Lung (tissue), 11 donors: ENCODE measurements at regions not wholly inside any gene's neighbourhood (a gene's known extent, or its start where the extent isn't known, plus 50 kb on each side); places are given as distances from the start of the nearest gene placed in this dataset.
A peak's percentile ranks its signal among the peaks of the same experiment; 100 is the strongest.

Source experiments
- ATAC-seq: fragments of 200-7000 bp; cut with Tn5 transposase; one replicate; pipeline ENCODE4 v1.9.1; 2020; ENCODE audit warnings: moderate number of reproducible peaks; ENCODE audit not compliant: insufficient read depth, low FRiP score
- DNase-seq, 3 donors: peaks; one replicate each; pipeline ENCODE4 v3.0.0-alpha.2; 2013 to 2017
- H3K27ac ChIP-seq, 2 donors: one replicate each; pipeline ENCODE4 v1.5.1; 2013; ENCODE audit warnings: mild to moderate bottlenecking in 2 of 2, moderate library complexity in 2 of 2, control low read depth in 1 of 2, inconsistent platforms in 1 of 2, low read depth in 1 of 2, low read length in 1 of 2
- H3K27me3 ChIP-seq, 3 donors: one replicate each; pipeline ENCODE4 v1.5.1; 2013; ENCODE audit warnings: low read length in 2 of 3; ENCODE audit not compliant: control insufficient read depth in 3 of 3, insufficient read depth in 3 of 3
- H3K36me3 ChIP-seq, 4 donors: one replicate each; pipeline ENCODE4 v1.5.1; 2013; ENCODE audit warnings: low read length in 4 of 4, mild to moderate bottlenecking in 1 of 4, moderate library complexity in 1 of 4; ENCODE audit not compliant: control insufficient read depth in 4 of 4, insufficient read depth in 4 of 4
- H3K4me1 ChIP-seq, 5 donors: one replicate each; pipeline ENCODE4 v1.5.1; 2013; ENCODE audit warnings: low read length in 5 of 5, mild to moderate bottlenecking in 2 of 5, moderate library complexity in 1 of 5; ENCODE audit not compliant: control insufficient read depth in 5 of 5, insufficient read depth in 5 of 5
- H3K4me3 ChIP-seq: one replicate; pipeline ENCODE4 v1.5.1; 2013; ENCODE audit warnings: mild to moderate bottlenecking, control low read depth, moderate library complexity
- H3K9ac ChIP-seq, 2 donors: one replicate each; pipeline ENCODE4 v1.5.1; 2013; ENCODE audit warnings: low read length in 2 of 2, control low read depth in 1 of 2; ENCODE audit not compliant: insufficient read depth in 1 of 2
- H3K9me3 ChIP-seq, 4 donors: one replicate each; pipeline ENCODE4 v1.5.1; 2013; ENCODE audit warnings: low read length in 3 of 4, mild to moderate bottlenecking in 1 of 4, moderate library complexity in 1 of 4; ENCODE audit not compliant: control insufficient read depth in 4 of 4, insufficient read depth in 3 of 4
- WGBS, 2 donors: extraction: QIAGEN DNeasy Blood & Tissue Kit; methylation state at CpG; one replicate each; pipeline ENCODE4 v1.1.7; 2013; 5-methylcytosine and 5-hydroxymethylcytosine counted together
- TF ChIP-seq, protein P1 (sequence below): IDR thresholded peaks from 2 replicates; pipeline ENCODE4 v1.5.1; 2012; ENCODE audit warnings: mild to moderate bottlenecking; ENCODE audit errors: control extremely low read depth, extremely low read depth
- donor health status: control.
- donor health status: control.
- donor health status: Bipolar disorder and iron deficiency.
- donor health status: healthy.
- donor health status: DM: yes; HTN: yes; CAD: no.

- no peaks in the 10 kb centered on the region for H3K36me3 ChIP-seq
- TF ChIP-seq, protein P1, sequence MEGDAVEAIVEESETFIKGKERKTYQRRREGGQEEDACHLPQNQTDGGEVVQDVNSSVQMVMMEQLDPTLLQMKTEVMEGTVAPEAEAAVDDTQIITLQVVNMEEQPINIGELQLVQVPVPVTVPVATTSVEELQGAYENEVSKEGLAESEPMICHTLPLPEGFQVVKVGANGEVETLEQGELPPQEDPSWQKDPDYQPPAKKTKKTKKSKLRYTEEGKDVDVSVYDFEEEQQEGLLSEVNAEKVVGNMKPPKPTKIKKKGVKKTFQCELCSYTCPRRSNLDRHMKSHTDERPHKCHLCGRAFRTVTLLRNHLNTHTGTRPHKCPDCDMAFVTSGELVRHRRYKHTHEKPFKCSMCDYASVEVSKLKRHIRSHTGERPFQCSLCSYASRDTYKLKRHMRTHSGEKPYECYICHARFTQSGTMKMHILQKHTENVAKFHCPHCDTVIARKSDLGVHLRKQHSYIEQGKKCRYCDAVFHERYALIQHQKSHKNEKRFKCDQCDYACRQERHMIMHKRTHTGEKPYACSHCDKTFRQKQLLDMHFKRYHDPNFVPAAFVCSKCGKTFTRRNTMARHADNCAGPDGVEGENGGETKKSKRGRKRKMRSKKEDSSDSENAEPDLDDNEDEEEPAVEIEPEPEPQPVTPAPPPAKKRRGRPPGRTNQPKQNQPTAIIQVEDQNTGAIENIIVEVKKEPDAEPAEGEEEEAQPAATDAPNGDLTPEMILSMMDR = no peak
- H3K9me3 ChIP-seq = no peaks in the 10 kb centered on the region
- peak overlapping the region in 1 of 2 donors; percentile 84 for H3K27ac ChIP-seq
- DNase-seq (no peak), ATAC-seq (no peak)
- no peak overlapping the region for H3K4me3 ChIP-seq
- H3K9ac ChIP-seq = no peak overlapping the region
- 81% methylated on average over 5 of the region's 5 CpGs for WGBS, 2 donors
- peaks cover 4 to 20% (median 8%) of the 10 kb centered on the region in 5 donors for H3K4me1 ChIP-seq
- no peaks in the 10 kb centered on the region for H3K27me3 ChIP-seq
These were observed 334.4 kb downstream of the DHX15 start for GRCh38 chr4:24249972-24250371.

DNA sequence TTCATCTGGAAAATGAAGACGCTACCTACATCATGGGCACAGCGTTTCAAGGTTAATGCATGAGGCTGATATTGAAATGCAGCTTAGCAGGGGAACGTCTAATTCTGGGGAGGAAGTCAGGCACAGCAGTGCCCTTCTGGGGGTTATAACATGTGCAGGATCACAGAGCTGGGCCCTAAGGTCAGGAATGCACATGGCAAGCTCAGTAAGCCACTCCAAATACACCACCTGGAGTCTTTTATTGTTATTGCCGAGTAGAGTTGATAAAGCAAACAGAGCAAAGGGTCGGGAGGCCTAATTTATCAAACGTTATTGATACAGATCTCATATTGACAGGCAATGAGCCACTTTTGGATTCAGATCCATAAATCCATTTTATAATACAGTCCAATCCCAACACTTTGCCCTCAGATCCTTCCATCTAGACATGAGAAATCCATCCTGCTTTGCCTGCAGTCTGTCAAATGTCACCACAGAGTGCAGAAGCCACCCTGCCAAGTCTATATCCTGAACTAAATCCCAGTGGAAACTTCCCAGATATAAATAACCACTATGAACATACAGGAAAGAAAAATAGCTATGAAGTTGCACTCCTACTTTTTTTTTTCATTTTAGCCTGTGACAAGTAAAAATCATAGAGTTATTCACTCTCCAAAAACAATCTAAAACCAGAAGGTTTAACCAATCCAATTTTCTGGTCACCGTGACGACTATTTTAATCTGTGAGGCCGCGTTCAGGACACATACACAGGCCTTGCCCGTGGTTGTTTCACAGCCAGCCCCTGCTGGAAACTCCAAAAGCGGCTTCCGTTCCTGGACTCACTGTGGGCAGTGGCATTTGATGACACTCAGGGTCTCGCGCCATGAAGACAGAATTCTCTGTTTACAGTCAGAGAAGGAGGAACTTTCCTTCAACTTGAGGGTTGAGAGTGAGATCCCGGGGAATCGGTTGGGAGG lies 335.4 kb downstream of the DHX15 start:
- H3K36me3 ChIP-seq = no peaks in the 10 kb centered on the region
- H3K4me3 ChIP-seq = no peak overlapping the region
- H3K9ac ChIP-seq = no peak overlapping the region
- ATAC-seq (no peak), DNase-seq (peak in 2 of 3 donors; percentile 38 to 75)
- TF ChIP-seq, protein P1 = no peak
- H3K27ac ChIP-seq = peak overlapping the region in 1 of 2 donors; percentile 84
- no peaks in the 10 kb centered on the region for H3K9me3 ChIP-seq
- peaks cover 4 to 28% (median 6%) of the 10 kb centered on the region in 5 donors for H3K4me1 ChIP-seq
- no peaks in the 10 kb centered on the region for H3K27me3 ChIP-seq
- 55 to 61% methylated on average over 17 of the region's 17 CpGs for WGBS, 2 donors

DNA sequence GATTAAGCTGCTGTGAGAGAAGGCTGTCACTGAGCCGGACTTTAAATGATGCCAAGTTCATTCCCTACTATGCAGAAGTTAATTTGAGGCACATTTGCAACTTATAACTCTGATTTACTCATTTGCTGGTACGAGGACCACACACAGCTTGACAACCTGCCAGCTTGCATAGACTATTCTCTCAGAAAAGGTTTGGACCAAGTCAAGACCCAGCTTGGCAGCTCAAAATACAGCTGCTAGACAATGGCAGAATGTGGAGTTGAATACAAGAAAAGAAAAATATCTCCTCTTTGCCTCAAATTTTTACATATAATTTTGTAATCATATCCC lies 338.9 kb downstream of the DHX15 start:
- Histone ChIP-seq H3K9me3 (no peaks in the 10 kb centered on the region), H3K27ac (peak overlapping the region in 1 of 2 donors; percentile 91), H3K9ac (no peak overlapping the region), H3K36me3 (no peaks in the 10 kb centered on the region), H3K4me3 (no peak overlapping the region), H3K27me3 (no peaks in the 10 kb centered on the region), H3K4me1 (peaks cover 4 to 28% (median 6%) of the 10 kb centered on the region in 5 donors)
- ATAC-seq = no peak
- peak; percentile 76 to 88 (median 86) for DNase-seq
- TF ChIP-seq, protein P1 = no peak
- 67 to 76% methylated on average over 2 of the region's 2 CpGs for WGBS, 2 donors
